ENCODE measurements at regions not wholly inside any gene's neighbourhood (a gene's known extent, or its start where the extent isn't known, plus 50 kb on each side); places are given as distances from the start of the nearest gene placed in this dataset.
"Not testable (repeated sequence)": the region's sequence is repeated elsewhere in the genome, so short reads cannot be mapped to it uniquely, and the experiment has no call there.

- no peak for DNase-seq
These were observed 139.7 kb downstream of the C9orf152 start for GRCh38 chr9:110068212-110068611.

DNA sequence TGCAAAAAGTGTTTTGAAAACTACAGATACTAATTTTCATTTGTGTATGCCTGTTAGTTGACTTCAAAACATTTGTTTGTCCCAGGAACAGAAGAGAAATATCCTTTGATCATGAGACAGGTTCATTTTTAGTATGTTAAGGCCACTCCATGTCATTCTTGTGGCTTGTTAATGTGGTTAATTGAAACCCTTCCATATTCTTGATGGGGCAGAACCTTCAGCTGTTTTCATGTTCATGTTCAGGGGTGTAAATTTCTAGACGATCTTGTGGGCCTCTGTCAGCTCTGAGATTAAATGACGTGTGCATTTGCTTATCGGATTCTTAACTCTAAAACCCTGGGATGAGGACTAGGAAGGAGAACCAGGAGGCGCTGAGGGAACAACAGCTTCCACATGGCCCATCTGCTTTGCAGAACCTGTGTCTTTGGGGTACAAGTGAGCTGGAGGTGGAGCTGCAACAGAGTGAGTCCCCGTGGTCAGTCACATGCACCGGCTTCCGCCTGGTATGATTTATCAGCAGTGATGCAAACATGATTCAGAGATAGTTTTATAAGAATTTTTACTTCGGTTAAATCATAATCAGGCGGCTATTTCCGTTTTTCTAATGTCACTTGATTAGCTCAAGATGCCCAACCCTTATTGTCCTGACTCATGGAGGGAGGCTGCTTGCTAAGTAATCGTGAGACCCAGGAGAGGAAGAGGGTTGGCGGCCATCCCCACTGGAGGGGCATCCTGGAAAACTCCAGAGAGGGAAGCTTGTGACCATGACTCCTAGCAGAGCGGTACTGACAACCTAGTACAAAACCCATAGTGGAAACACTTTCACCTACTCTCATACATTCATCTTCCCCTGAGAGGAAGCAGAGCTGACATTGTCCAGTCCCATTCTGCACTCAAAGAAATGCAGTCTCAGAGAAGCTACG is 138.4 kb downstream of the C9orf152 start:
- DNase-seq = no peak

GRCh38 chr9:110072597-110073355 is 135.2 kb downstream of the C9orf152 start:
- no peak for DNase-seq

DNA sequence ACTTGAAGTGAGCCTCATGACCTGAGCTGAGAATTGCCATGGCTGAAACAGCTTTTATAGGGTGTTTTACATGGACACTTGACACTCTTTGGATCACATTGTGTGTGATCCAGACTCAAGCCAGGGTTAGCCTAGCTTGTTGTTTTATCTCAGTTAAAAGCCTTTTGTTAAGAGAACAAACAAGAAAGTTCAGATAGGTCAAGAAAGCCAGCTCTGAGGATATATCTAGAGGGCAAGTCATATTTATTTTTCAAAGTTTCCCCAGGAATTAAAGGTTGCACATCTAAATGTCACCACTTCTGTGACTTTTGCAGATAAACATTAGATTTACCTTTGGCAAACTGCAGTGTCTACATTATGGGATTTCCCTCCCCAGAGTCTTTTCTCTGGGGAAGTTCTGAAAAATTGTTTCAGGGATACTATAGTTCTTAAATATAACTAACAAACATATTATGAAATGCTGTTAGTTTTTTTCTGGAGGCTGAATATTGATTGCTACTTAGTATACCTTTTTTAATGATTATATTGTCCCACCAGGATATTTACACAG is 134.5 kb downstream of the C9orf152 start:
- no peak for DNase-seq

DNA sequence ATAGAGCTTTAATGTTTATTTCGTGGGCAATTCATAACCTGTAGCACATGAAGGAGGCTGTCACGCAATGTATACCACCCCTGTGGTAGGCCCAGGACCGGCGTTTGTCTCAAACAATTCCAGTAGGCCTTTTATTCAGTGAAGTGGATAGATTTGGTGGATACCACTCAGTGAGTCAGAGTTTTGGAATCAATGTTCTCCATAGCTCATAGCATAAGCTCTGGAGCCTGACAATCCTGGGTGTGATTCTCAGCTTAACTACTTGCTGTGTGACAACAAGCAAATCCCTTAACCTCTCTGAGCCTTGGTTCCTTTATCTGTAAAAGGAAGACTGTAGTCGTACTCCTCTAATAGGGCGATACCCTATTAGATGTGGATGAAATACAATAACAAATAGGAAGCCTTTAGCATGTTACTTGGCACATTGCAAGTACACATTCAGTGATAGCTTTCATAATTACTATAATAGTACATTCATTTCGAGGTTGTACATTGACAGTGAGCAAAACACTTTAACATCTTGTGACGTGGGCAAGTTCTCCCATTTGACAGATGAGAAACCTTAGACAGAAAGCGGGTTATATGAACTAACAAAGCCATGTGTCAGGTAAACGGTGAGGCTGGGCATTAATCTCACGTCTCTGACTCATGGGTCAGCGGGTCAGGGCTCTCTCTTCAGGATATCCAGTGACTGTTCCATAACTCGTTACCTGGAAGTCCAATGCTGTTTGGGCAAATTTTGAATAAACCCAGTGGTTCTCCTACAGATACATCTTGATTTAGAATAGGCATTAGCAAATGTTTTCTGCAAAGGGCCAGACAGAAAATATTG is 130.8 kb downstream of the C9orf152 start:
- DNase-seq = no peak

DNA sequence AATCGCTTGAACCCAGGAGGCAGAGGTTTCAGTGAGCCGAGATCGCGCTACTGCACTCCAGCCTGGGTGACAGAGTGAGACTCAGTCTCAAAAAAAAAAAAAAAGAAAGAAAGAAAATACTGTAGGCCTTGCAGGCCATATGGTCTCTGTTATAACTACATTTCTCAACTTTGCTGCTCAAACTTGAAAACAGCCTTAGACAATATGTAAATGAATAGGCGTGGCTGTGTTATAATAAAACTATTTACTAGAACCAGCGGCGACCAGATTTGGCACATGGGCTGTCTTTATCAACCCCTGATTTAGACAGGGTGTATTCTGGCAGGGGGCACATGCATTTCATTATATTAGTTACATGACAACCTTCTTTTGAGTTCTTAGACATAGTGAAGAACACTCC is 130.0 kb downstream of the C9orf152 start:
- DNase-seq = no peak

- no peak for DNase-seq
These were observed 129.4 kb downstream of the C9orf152 start for GRCh38 chr9:110078604-110079003.

- no peak for DNase-seq
These were observed 126.6 kb downstream of the C9orf152 start for GRCh38 chr9:110081395-110081794.

DNA sequence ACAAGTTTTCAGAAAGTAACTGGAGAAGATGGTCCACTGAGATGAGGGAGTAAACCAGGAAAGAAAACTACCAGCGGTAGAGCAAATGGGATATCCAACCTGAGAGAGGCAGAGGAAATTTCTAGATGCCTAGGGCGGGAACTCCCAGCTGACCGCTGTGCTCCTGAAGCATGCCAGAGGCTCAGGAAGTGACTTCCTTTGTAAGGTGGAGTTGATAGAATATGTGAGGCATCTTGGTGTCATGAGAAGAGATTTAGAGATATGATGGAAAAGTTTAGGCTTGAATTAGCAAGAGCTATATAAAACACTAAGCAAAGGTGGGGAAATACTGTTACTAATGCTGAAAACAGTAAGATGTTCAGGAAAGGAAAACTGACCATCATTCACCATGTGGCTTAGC is 124.1 kb downstream of the C9orf152 start:
- no peak for DNase-seq

DNA sequence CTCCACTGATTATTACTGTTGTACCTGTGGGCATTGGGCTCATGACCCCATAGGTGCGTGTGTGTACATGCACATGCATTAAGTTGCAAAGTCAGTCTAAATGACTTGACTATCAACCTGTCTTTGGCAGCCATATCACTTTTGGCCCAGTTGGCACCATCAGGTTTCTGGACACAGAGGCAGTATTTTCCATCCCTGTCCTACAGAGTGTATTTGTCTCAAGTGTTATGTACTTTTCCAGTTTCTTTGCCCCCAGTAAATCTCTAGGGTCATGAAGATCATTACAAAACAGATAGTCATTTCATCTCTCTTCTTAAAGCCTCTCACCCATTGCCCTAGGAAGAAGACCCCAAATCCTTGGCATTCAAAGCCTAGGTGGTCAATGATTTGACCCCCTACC is 121.4 kb downstream of the C9orf152 start:
- no peak for DNase-seq

DNA sequence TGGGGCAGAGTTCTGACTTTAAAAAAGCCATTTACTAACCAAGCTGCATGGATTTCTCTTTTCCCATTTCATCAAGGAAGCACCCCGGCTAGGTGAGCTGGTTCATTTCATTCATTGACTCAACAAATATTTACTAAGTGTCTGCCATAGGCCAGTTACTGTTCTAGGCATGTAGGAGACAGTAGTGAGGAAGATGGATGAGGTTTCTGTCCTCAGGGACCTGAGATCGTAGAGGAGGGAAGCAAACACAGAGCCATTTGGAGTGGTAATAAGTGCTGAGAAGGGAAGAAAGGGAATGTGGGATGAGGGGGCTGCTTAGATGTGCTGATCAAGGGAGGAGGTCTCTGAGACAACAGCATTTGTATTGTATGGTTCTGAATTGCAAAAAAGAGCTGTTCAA is 120.4 kb downstream of the C9orf152 start:
- DNase-seq = no peak

DNA sequence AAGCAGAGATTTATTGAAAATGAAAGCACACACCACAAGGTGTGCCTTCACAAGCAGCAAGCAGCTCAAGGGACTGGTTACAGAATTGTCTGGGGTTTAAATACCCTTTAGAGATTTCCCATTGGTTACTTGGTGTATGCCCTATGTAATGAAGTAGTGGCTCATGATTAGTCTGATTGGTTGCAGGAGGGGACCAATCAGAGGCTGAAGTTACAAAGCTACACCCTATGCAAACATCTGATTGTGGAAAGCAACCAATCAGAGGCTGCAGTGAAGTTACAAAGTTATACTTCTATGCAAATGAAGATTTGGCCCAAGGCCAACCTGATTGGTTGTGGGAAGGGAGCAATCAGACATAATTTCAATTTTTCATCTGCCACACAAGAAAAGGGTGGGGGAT is 119.9 kb downstream of the C9orf152 start:
- no peak for DNase-seq

GRCh38 chr9:110089681-110090370 is 118.1 kb downstream of the C9orf152 start:
- DNase-seq = no peak

GRCh38 chr9:110092792-110093191 is 115.2 kb downstream of the C9orf152 start:
- no peak for DNase-seq

DNA sequence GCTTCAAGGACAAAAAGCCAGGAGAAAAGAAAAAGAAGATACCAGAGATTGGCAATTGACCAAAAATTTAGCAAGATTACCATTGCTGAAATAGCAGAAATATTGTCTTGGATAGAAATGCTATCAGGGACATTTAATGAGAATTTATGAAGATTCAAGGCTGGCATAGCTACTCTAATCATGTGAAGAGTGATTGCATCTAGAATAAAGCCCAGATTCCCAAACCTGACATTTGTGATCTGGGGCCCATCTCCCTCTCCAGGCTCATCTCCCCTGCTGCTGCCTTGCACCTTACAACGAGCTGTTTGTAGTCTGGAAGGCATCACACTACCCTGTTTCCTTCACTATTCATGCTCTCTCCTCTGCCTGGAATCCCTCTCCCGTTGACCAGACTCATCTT is 114.5 kb downstream of the C9orf152 start:
- DNase-seq = no peak

DNA sequence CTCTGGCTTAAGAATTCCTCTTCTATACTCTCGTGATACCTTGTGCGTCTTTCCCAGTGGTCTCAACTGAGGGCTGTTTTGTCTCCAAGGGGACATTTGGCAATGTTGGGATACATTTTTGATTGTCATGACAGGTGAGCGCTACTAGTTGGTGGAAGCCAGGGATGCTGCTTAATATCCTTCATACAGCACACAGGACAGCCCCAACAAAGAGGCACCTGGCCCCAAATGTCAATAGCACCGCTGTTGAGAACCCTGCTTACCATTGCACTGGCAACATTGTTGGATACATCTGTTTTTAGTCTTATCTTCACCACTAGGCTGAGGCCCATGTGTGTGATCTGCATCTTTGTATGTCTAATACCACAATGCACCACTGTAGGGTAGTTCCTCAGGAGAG is 114.1 kb downstream of the C9orf152 start:
- no peak for DNase-seq

DNA sequence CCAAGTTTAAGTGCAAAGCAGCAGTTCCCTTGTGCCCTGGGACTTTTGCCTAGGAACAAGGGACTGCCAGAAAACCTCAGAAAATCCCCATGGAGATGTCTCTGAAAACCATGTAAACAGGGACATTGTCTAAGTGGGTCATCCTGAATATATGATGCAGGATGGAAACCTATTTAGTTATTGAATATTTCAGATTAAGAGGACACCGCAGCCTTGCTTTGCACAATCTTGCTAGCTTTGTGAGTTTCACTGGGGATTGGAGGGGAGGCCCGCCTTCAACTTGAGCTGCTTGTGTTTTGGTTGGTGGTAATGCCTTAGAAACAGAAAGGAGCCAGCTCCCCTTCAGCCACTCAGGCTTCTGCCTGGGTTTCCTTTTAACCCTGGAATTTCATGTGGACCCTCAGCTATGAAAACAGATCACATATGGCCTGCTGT is 112.8 kb downstream of the C9orf152 start:
- DNase-seq = no peak

- no peak for DNase-seq
These were observed 112.2 kb downstream of the C9orf152 start for GRCh38 chr9:110095776-110096175.

DNA sequence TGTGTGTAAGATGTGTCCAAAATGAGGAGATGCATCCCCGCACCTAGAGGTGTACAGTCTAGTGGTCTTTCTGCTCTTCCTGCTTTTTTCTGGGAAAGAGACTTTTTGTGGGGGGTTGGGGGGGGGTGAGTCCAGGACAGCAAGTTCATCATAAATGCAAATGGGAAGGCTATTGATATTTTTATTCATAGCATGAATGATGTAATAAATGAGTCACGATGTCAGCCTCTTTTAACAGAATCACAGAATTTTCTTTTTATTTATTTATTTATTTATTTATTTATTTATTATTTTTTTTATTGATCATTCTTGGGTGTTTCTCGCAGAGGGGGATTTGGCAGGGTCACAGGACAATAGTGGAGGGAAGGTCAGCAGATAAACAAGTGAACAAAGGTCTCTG is 111.3 kb downstream of the C9orf152 start:
- DNase-seq = not testable (repeated sequence)

DNA sequence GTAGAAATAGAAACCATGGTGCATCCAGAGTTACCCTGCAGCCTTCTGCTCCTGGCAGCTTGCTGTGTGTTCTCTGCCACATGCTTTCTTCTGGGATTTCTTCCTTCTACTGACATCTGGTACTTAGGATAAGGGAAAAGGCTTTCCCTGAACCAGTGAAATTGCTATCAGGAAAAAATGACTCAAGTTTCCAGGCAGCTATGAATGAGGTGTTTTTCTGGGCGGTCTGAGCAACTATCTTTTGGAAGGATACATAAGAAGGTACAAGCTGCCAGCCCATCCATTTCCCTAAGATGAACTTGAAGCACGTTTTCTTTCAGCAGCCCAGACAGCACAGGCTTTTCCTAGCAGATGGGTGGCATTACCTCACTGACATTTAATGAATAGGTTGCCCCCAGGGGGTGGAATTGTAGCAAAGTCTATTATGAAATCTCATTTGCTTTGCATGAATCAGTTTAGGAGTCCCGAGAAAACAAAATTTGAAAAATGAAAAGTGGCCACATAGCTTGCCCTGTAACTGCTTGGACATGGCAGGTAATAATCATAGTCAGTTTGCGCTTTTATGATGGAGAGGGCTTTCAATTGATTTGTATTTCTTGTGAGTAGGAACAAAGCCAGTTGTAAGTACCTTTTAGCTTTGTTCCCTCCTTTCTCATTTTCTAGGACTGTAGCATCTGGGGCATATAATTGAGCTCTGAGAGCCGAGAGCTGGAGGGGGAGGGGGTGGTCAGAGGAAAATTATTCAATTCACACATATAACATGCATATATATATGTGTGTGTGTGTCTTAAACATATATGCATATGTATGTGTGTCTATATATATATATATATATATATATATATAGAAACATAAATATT is 108.5 kb downstream of the C9orf152 start:
- DNase-seq = no peak

DNA sequence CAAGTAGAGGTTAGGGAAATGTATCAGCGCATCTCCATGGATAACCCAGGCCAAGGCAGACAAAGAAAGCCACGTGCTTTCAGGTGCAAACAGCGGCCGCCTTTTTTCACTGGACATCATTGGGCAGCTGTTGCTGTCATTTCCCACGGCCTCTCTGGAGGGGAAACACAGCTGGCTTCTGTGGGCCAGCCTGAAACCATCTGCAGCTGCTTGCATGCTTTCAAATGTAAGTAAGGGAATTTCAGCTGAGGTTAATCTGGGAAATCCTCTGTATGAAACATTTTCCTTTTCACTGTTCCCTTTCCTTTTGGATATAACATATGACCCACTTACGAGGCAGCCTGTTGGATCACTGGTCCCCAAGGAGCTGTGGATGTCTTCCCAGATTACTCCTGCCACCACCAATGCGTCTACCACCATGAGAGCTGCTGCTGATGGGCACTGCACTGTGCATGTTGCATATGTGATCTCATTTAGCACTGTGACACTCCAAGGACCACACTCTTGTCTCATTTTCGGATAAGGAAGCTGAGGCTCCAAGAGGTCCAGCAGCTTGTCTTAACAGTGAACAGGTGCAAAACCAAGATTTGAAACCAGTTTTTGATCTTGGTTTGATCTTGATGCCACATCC is 106.3 kb downstream of the C9orf152 start:
- no peak for DNase-seq

Measured in activated effector memory CD4-positive, alpha-beta T cell treated with Interleukin-2 at 50 U/mL for 16 hours (primary cell).